Hepatocyte (in vitro differentiated cells): ENCODE measurements at regions not wholly inside any gene's neighbourhood (a gene's known extent, or its start where the extent isn't known, plus 50 kb on each side); places are given as distances from the start of the nearest gene placed in this dataset.

ENCODE experiments used
- DNase-seq: peaks from one replicate; pipeline ENCODE4 v3.0.0-alpha.2; 2016; ENCODE audit warnings: low spot score
- H2AFZ ChIP-seq: fragments of 200-600 bp; sonication (generic); 2 replicates; pipeline ENCODE4 v1.6.0; 2016; ENCODE audit warnings: antibody characterized with exemption, mild to moderate bottlenecking
- H3K27ac ChIP-seq: fragments of 200-600 bp; sonication (generic); 2 replicates; pipeline ENCODE4 v1.5.1; 2016; ENCODE audit warnings: mild to moderate bottlenecking
- H3K27me3 ChIP-seq: fragments of 200-600 bp; sonication (generic); 2 replicates; pipeline ENCODE4 v1.6.1; 2016
- H3K36me3 ChIP-seq: fragments of 200-600 bp; sonication (generic); replicated peaks from 2 replicates; pipeline ENCODE4 v1.5.1; 2016; ENCODE audit warnings: low read depth; ENCODE audit not compliant: insufficient read depth
- H3K4me1 ChIP-seq: fragments of 200-600 bp; sonication (generic); 2 replicates; pipeline ENCODE4 v1.5.1; 2016; ENCODE audit warnings: mild to moderate bottlenecking, moderate library complexity; ENCODE audit not compliant: insufficient read depth
- H3K4me2 ChIP-seq: fragments of 200-600 bp; sonication (generic); 2 replicates; pipeline ENCODE4 v1.6.0; 2016
- H3K4me3 ChIP-seq: fragments of 200-600 bp; sonication (generic); 2 replicates; pipeline ENCODE4 v1.5.1; 2016; ENCODE audit warnings: mild to moderate bottlenecking
- H3K79me2 ChIP-seq: fragments of 200-600 bp; sonication (generic); 2 replicates; pipeline ENCODE4 v1.6.0; 2017; ENCODE audit warnings: mild to moderate bottlenecking
- H3K9me2 ChIP-seq: fragments of 200-600 bp; sonication (generic); replicated peaks from 2 replicates; pipeline ENCODE4 v1.6.0; 2017; ENCODE audit warnings: mild to moderate bottlenecking; ENCODE audit not compliant: insufficient read depth
- H3K9me3 ChIP-seq: fragments of 200-600 bp; sonication (generic); 2 replicates; pipeline ENCODE4 v1.5.1; 2016; ENCODE audit warnings: low read depth, mild to moderate bottlenecking
- H4K20me1 ChIP-seq: fragments of 200-600 bp; sonication (generic); 2 replicates; pipeline ENCODE4 v1.6.0; 2016; ENCODE audit warnings: mild to moderate bottlenecking; ENCODE audit not compliant: insufficient read depth, poor library complexity, severe bottlenecking
- EZH2 ChIP-seq: fragments of 200-600 bp; sonication (generic); IDR thresholded peaks from 2 replicates; pipeline ENCODE4 v1.6.1; 2016; ENCODE audit warnings: antibody characterized with exemption, mild to moderate bottlenecking, borderline replicate concordance
- EZH2phosphoT487 ChIP-seq: fragments of 200-600 bp; sonication (generic); IDR thresholded peaks from one replicate; pipeline ENCODE4 v1.6.1; 2018; ENCODE audit warnings: antibody characterized with exemption, mild to moderate bottlenecking, low read depth, moderate library complexity; ENCODE audit not compliant: unreplicated experiment, severe bottlenecking
- WGBS: methylation state at CpG from one replicate; pipeline ENCODE4 v1.1.6; 2016; ENCODE audit warnings: low lambda C conversion rate; ENCODE audit errors: missing lambda C conversion rate; 5-methylcytosine and 5-hydroxymethylcytosine counted together
- TF ChIP-seq, protein P1 (sequence below): fragments of 200-600 bp; sonication (generic); IDR thresholded peaks from 2 replicates; pipeline ENCODE4 v1.5.1; 2016; ENCODE audit warnings: antibody characterized with exemption, mild to moderate bottlenecking; ENCODE audit not compliant: poor library complexity

DNA sequence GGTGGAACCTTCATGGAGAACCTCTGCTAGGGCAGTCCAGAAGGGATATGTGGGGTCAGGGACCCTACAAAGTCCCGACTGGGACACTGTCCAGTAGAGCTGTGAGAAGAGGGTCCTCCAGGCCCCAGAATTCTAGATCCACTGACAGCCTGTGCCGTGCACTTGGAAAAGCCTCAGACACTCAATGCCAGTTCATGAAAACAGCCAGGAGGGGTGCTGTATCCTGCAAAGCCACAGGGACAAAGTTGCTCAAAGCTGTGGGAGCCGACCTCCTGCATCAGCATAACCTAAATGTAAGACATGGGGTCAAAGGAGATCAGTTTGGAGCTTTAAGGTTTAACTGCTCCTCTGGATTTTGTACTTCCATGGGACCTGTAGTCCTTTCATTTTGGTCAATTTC, 448.8 kb upstream of the CADM2 start:
- Histone ChIP-seq H2AFZ (no peak overlapping the region), H3K79me2 (no peaks in the 10 kb centered on the region), H3K36me3 (no peaks in the 10 kb centered on the region), H3K4me2 (no peak overlapping the region), H3K27ac (no peak overlapping the region), H3K9me2 (no peaks in the 10 kb centered on the region), H3K4me3 (no peak overlapping the region), H3K4me1 (no peaks in the 10 kb centered on the region), H3K9me3 (no peaks in the 10 kb centered on the region), H3K27me3 (no peaks in the 10 kb centered on the region), H4K20me1 (no peaks in the 10 kb centered on the region)
- no peak for DNase-seq
- TF ChIP-seq, protein P1, sequence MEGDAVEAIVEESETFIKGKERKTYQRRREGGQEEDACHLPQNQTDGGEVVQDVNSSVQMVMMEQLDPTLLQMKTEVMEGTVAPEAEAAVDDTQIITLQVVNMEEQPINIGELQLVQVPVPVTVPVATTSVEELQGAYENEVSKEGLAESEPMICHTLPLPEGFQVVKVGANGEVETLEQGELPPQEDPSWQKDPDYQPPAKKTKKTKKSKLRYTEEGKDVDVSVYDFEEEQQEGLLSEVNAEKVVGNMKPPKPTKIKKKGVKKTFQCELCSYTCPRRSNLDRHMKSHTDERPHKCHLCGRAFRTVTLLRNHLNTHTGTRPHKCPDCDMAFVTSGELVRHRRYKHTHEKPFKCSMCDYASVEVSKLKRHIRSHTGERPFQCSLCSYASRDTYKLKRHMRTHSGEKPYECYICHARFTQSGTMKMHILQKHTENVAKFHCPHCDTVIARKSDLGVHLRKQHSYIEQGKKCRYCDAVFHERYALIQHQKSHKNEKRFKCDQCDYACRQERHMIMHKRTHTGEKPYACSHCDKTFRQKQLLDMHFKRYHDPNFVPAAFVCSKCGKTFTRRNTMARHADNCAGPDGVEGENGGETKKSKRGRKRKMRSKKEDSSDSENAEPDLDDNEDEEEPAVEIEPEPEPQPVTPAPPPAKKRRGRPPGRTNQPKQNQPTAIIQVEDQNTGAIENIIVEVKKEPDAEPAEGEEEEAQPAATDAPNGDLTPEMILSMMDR: no peak
- TF ChIP-seq EZH2phosphoT487: no peak
- TF ChIP-seq EZH2: no peak
- 86% methylated on average over 3 of the region's 3 CpGs for WGBS

DNA sequence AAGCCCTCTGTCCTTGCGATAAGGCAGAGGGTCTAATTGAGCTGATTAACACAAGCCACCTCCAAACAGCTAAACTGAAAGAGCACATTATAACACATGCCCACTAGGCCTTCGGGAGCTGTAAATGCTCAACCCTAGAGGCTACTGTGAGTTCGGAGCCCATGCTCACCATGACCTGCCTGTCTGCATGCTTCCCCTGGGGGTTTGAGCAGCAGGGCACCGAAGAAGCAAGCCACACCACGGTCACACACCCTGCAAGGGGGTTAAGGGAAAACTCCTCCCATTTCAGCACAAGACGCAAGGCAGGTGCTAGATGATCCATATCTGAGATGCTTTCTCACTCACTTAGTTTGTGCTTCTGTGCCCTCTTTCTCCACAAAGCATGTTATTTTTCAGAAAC, 435.9 kb upstream of the CADM2 start:
- Histone ChIP-seq H3K4me2 (no peak overlapping the region), H3K9me3 (peaks cover 3% of the 10 kb centered on the region), H3K79me2 (no peaks in the 10 kb centered on the region), H3K4me1 (no peaks in the 10 kb centered on the region), H4K20me1 (no peaks in the 10 kb centered on the region), H3K36me3 (no peaks in the 10 kb centered on the region), H3K9me2 (no peaks in the 10 kb centered on the region), H3K27me3 (no peaks in the 10 kb centered on the region), H3K4me3 (no peak overlapping the region), H2AFZ (no peak overlapping the region), H3K27ac (no peak overlapping the region)
- no peak for TF ChIP-seq EZH2
- no peak for TF ChIP-seq EZH2phosphoT487
- TF ChIP-seq, protein P1: no peak
- no peak for DNase-seq
- WGBS: 82% methylated on average over 6 of the region's 6 CpGs

DNA sequence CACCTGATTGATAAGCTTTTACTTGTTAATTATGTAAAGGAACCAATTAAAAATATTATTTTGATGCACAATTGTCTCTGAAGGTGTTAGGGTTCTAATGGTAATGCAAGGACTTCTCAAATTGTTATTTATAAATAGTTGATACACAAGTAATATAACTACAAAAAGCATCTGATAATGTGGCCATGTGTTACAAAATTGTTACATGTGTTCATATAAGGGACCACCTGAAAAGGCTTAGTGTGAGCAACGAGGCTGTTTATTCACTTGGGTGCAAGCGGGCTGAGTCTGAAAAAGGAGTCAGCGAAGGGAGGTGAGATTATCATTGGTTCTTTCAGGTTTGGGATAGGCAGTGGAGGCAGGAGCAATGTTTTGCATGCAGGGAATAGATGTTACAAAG, 421.9 kb upstream of the CADM2 start:
- Histone ChIP-seq H3K9me3 (no peaks in the 10 kb centered on the region), H3K4me3 (no peak overlapping the region), H3K4me1 (no peaks in the 10 kb centered on the region), H3K36me3 (no peaks in the 10 kb centered on the region), H3K4me2 (no peak overlapping the region), H3K27ac (no peak overlapping the region), H3K27me3 (no peaks in the 10 kb centered on the region), H3K9me2 (no peaks in the 10 kb centered on the region), H3K79me2 (no peaks in the 10 kb centered on the region), H2AFZ (no peak overlapping the region), H4K20me1 (no peaks in the 10 kb centered on the region)
- 91% methylated on average over 3 of the region's 3 CpGs for WGBS
- TF ChIP-seq EZH2phosphoT487: no peak
- TF ChIP-seq, protein P1: no peak
- no peak for TF ChIP-seq EZH2
- no peak for DNase-seq

DNA sequence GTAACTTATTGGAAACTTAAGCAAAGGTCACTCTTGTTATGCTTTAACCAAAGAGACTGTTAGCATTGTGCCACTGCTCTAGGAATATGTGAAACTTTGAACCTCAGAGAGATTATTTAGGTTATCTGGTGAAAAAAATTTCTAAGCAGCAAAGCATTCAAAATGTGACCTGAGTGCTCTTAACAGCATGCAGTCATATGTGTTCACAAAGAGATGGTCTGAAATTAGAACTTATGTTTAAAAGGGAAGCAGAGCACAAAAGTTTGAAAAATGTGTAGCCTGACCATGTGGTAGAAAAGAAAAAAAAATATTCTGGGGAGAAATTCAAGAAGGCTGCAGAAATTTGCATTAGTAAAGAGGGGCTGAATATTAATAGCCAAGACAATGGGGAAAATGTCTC, 420.2 kb upstream of the CADM2 start:
- Histone ChIP-seq H3K27ac (no peak overlapping the region), H2AFZ (no peak overlapping the region), H3K9me3 (no peaks in the 10 kb centered on the region), H4K20me1 (no peaks in the 10 kb centered on the region), H3K36me3 (no peaks in the 10 kb centered on the region), H3K79me2 (no peaks in the 10 kb centered on the region), H3K4me3 (no peak overlapping the region), H3K9me2 (no peaks in the 10 kb centered on the region), H3K4me2 (no peak overlapping the region), H3K4me1 (no peaks in the 10 kb centered on the region), H3K27me3 (no peaks in the 10 kb centered on the region)
- no peak for DNase-seq
- TF ChIP-seq, protein P1: no peak
- no peak for TF ChIP-seq EZH2phosphoT487
- no peak for TF ChIP-seq EZH2
